ENCODE measurements at regions not wholly inside any gene's neighbourhood (a gene's known extent, or its start where the extent isn't known, plus 50 kb on each side); places are given as distances from the start of the nearest gene placed in this dataset.

- CTCF ChIA-PET (ENCODE audit: low intra/inter-chr PET ratio, low total read pairs) = no interaction called here
- no peak overlapping the region for H3K4me2 ChIP-seq (ENCODE audit: low read depth, low read length)
- H2AFZ ChIP-seq (ENCODE audit: low read length) = no peak overlapping the region
- DNase-seq (ENCODE audit: low spot score) (no peak), ATAC-seq (no peak), FAIRE-seq (no peak)
- no peak overlapping the region for H3K9ac ChIP-seq (ENCODE audit: insufficient read depth, low read depth, low read length)
- intact Hi-C loops (cut with micrococcal nuclease; ENCODE audit: unreplicated experiment) (no loop called here), in situ Hi-C loops (cut with HindIII; ENCODE audit: extremely low pct_ligation_motif_present, low pct_unique_long_range_greater_than_20kb) (no loop called here)
- BruUV-seq (replicated peaks) = no TSS peak
- no peak overlapping the region for H3K4me3 ChIP-seq (replicated peaks in 1 of 3; ENCODE audit: insufficient read depth in 1 of 3, low read depth in 2 of 3, low read length in 3 of 3)
- POLR2A ChIA-PET = no interaction called here
- WGBS (ENCODE audit: low lambda C conversion rate) = 35% methylated on average over 9 of the region's 15 CpGs
- H3K27ac ChIP-seq (ENCODE audit: extremely low read length, insufficient read depth, low read length) = no peak overlapping the region
- H4K20me1 ChIP-seq (ENCODE audit: insufficient read depth, low read length) = no peaks in the 10 kb centered on the region
- no peaks in the 10 kb centered on the region for H3K36me3 ChIP-seq (replicated peaks in 1 of 2; ENCODE audit: control insufficient read depth in 1 of 2, insufficient read depth in 2 of 2, low read length in 2 of 2)
- H3K9me3 ChIP-seq (ENCODE audit: low read length) = no peaks in the 10 kb centered on the region
- H3K4me1 ChIP-seq (ENCODE audit: insufficient read depth, low read length) = no peaks in the 10 kb centered on the region
- no peaks in the 10 kb centered on the region for H3K79me2 ChIP-seq (ENCODE audit: insufficient read depth, low read length)
- TF ChIP-seq ZNF724P (CRISPR knock-in tag; IDR thresholded peaks at IDR 0.05; ENCODE audit: borderline replicate concordance) (no peak), ZNF607 (CRISPR knock-in tag; IDR thresholded peaks at IDR 0.05; ENCODE audit: borderline replicate concordance) (no peak), ZNF768 (CRISPR knock-in tag; IDR thresholded peaks at IDR 0.05) (peak; percentile 88)
- H3K27me3 ChIP-seq (ENCODE audit: control insufficient read depth in 1 of 2, insufficient read depth in 2 of 2, low read length in 2 of 2) = peaks cover 0 to 35% of the 10 kb centered on the region in 2 experiments; a peak in 3 of 5 replicates
Observed at GRCh38 chr14:101185073-101185835, 281.7 kb upstream of the RTL1 start.

- TF ChIP-seq ZNF609 (CRISPR knock-in tag; IDR thresholded peaks at IDR 0.05; ENCODE audit: borderline replicate concordance) (no peak), AHR (CRISPR knock-in tag; IDR thresholded peaks at IDR 0.05) (no peak)
- CTCF ChIA-PET (ENCODE audit: low intra/inter-chr PET ratio, low total read pairs) = no interaction called here
- in situ Hi-C loops (cut with HindIII; ENCODE audit: extremely low pct_ligation_motif_present, low pct_unique_long_range_greater_than_20kb) = no loop called here
- POLR2A ChIA-PET = no interaction called here
- no peaks in the 10 kb centered on the region for H3K79me2 ChIP-seq (ENCODE audit: insufficient read depth, low read length)
- no peaks in the 10 kb centered on the region for H4K20me1 ChIP-seq (ENCODE audit: insufficient read depth, low read length)
- no peak overlapping the region for H3K4me3 ChIP-seq (replicated peaks in 1 of 3; ENCODE audit: insufficient read depth in 1 of 3, low read depth in 2 of 3, low read length in 3 of 3)
- WGBS (ENCODE audit: low lambda C conversion rate) = 34% methylated on average over 5 of the region's 5 CpGs
- no peaks in the 10 kb centered on the region for H3K4me1 ChIP-seq (ENCODE audit: insufficient read depth, low read length)
- FAIRE-seq (no peak), ATAC-seq (no peak), DNase-seq (ENCODE audit: low spot score) (no peak)
- intact Hi-C loops (cut with micrococcal nuclease; ENCODE audit: unreplicated experiment) = no loop called here
- no peak overlapping the region for H3K27ac ChIP-seq (ENCODE audit: extremely low read length, insufficient read depth, low read length)
- no peaks in the 10 kb centered on the region for H3K9me3 ChIP-seq (ENCODE audit: low read length)
- peaks cover 0 to 36% of the 10 kb centered on the region in 2 experiments; a peak in 3 of 5 replicates for H3K27me3 ChIP-seq (ENCODE audit: control insufficient read depth in 1 of 2, insufficient read depth in 2 of 2, low read length in 2 of 2)
- no peak overlapping the region for H3K9ac ChIP-seq (ENCODE audit: insufficient read depth, low read depth, low read length)
- no peak overlapping the region for H3K4me2 ChIP-seq (ENCODE audit: low read depth, low read length)
- BruUV-seq (replicated peaks) = no TSS peak
- H2AFZ ChIP-seq (ENCODE audit: low read length) = no peak overlapping the region
- H3K36me3 ChIP-seq (replicated peaks in 1 of 2; ENCODE audit: control insufficient read depth in 1 of 2, insufficient read depth in 2 of 2, low read length in 2 of 2) = no peaks in the 10 kb centered on the region
Observed at GRCh38 chr14:101185946-101186345, 282.4 kb upstream of the RTL1 start.
